TTC549 (cell line): ENCODE measurements at regions not wholly inside any gene's neighbourhood (a gene's known extent, or its start where the extent isn't known, plus 50 kb on each side); places are given as distances from the start of the nearest gene placed in this dataset.
"Not testable (repeated sequence)": the region's sequence is repeated elsewhere in the genome, so short reads cannot be mapped to it uniquely, and the experiment has no call there.

Experiments
- FAIRE-seq: peaks from 2 replicates; lab custom pipeline; 2012; peaks lifted over from hg19 to GRCh38; lab: Jason Lieb, UNC

- FAIRE-seq, result not testable (repeated sequence)
Observed at GRCh38 chr12:86383759-86384158, 127.6 kb upstream of the MGAT4C start.

- no peak for FAIRE-seq
Observed at GRCh38 chr12:86379337-86379736, 123.1 kb upstream of the MGAT4C start.

GRCh38 chr12:86376052-86376451 is 119.9 kb upstream of the MGAT4C start:
- no peak for FAIRE-seq

- FAIRE-seq, result no peak
Observed at GRCh38 chr12:86373813-86374212, 117.6 kb upstream of the MGAT4C start.

- no peak for FAIRE-seq
Observed at GRCh38 chr12:86367137-86367536, 110.9 kb upstream of the MGAT4C start.

GRCh38 chr12:86349196-86349595 is 93.0 kb upstream of the MGAT4C start:
- no peak for FAIRE-seq

GRCh38 chr12:86333955-86334522 is 77.8 kb upstream of the MGAT4C start:
- no peak for FAIRE-seq

GRCh38 chr12:86331457-86331856 is 75.3 kb upstream of the MGAT4C start:
- no peak for FAIRE-seq

- no peak for FAIRE-seq
Observed at GRCh38 chr12:86331012-86331411, 74.8 kb upstream of the MGAT4C start.

- no peak for FAIRE-seq
Observed at GRCh38 chr12:86312232-86312631, 56.0 kb upstream of the MGAT4C start.
